22Rv1 (cell line): ENCODE measurements at regions not wholly inside any gene's neighbourhood (a gene's known extent, or its start where the extent isn't known, plus 50 kb on each side); places are given as distances from the start of the nearest gene placed in this dataset.
"Not testable (repeated sequence)": the region's sequence is repeated elsewhere in the genome, so short reads cannot be mapped to it uniquely, and the experiment has no call there.

Experiments
- CTCF ChIP-seq: fragments of 450-650 bp; IDR thresholded peaks from 2 replicates; pipeline ENCODE4 v1.5.1; 2017; ENCODE audit warnings: mild to moderate bottlenecking
- ZFX ChIP-seq: fragments of 450-650 bp; IDR thresholded peaks from 2 replicates; pipeline ENCODE4 v1.6.1; 2017; ENCODE audit warnings: antibody characterized with exemption, borderline replicate concordance

GRCh38 chr19:23464349-23464748 is 69.1 kb upstream of the ZNF91 start:
- not testable (repeated sequence) for TF ChIP-seq CTCF, ZFX
